Colonic mucosa (tissue), 4 donors: ENCODE measurements at regions not wholly inside any gene's neighbourhood (a gene's known extent, or its start where the extent isn't known, plus 50 kb on each side); places are given as distances from the start of the nearest gene placed in this dataset.

Source experiments
- DNase-seq: peaks from one replicate; pipeline ENCODE4 v3.0.0-alpha.2; 2020
- H3K27ac ChIP-seq: fragments of 200-600 bp; one replicate; pipeline ENCODE4 v1.8.0; 2021
- H3K27me3 ChIP-seq: fragments of 200-600 bp; one replicate; pipeline ENCODE4 v1.8.0; 2021
- H3K36me3 ChIP-seq: fragments of 200-600 bp; one replicate; pipeline ENCODE4 v1.8.0; 2021
- H3K4me1 ChIP-seq: fragments of 200-600 bp; one replicate; pipeline ENCODE4 v1.8.0; 2021; ENCODE audit warnings: mild to moderate bottlenecking
- H3K4me3 ChIP-seq: fragments of 200-600 bp; one replicate; pipeline ENCODE4 v1.8.0; 2021
- H3K9ac ChIP-seq, 2 donors: one replicate each; pipeline ENCODE4 v1.7.0; 2013; ENCODE audit warnings: control low read depth in 2 of 2, low read depth in 2 of 2, low read length in 2 of 2
- H3K9me3 ChIP-seq: fragments of 200-600 bp; one replicate; pipeline ENCODE4 v1.8.0; 2021
- CTCF ChIP-seq: fragments of 200-600 bp; IDR thresholded peaks from one replicate; pipeline ENCODE4 v1.8.0; 2022; ENCODE audit warnings: antibody characterized with exemption, mild to moderate bottlenecking
- intact Hi-C: fragments of 100-400 bp; cut with DNase I; formaldehyde crosslinking; loops from one replicate; pipeline ENCODE4 v1.14.1; 2022
- donor health status: healthy.
- donor health status: DM: no; HTN: no; CAD: no.
- donor health status: DM: no; HTN: no; CAD: no.

DNA sequence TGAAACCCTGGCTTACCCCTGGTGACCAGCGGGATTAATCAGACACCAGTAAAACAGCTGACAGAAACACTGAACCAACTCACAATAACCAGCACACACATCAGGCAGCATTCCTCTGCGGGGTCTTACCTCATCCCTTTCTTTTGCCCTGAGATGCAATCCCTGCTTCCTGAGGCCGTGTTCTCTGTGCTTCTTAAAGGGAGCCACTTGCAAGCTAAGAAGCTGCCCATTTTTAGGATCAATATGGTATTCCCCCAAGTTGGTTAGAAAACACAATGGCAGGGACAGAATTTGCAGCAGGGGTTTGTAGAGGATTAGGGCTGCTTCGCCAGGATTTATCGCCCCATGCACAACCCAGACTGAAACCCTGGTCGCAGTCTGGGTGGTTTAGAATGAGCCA lies 74.7 kb upstream of the OLIG2 start:
- intact Hi-C loops = no loop called here
- H3K27ac ChIP-seq = no peak overlapping the region
- H3K4me1 ChIP-seq = no peaks in the 10 kb centered on the region
- no peak overlapping the region for H3K9ac ChIP-seq
- H3K9me3 ChIP-seq = no peaks in the 10 kb centered on the region
- no peak for DNase-seq
- TF ChIP-seq CTCF = no peak
- H3K4me3 ChIP-seq = no peak overlapping the region
- H3K36me3 ChIP-seq = no peaks in the 10 kb centered on the region
- no peaks in the 10 kb centered on the region for H3K27me3 ChIP-seq

GRCh38 chr21:32954353-32954752 lies 71.4 kb upstream of the OLIG2 start:
- Histone ChIP-seq H3K27ac (no peak overlapping the region), H3K4me3 (no peak overlapping the region), H3K36me3 (no peaks in the 10 kb centered on the region), H3K4me1 (no peaks in the 10 kb centered on the region), H3K9ac (no peak overlapping the region), H3K27me3 (no peaks in the 10 kb centered on the region), H3K9me3 (no peaks in the 10 kb centered on the region)
- intact Hi-C loops = no loop called here
- DNase-seq = no peak
- TF ChIP-seq CTCF = no peak

GRCh38 chr21:32955311-32956060 lies 70.2 kb upstream of the OLIG2 start:
- Histone ChIP-seq H3K9ac (no peak overlapping the region), H3K27ac (no peak overlapping the region), H3K9me3 (no peaks in the 10 kb centered on the region), H3K4me1 (no peaks in the 10 kb centered on the region), H3K4me3 (no peak overlapping the region), H3K36me3 (no peaks in the 10 kb centered on the region), H3K27me3 (no peaks in the 10 kb centered on the region)
- intact Hi-C loops = no loop called here
- no peak for DNase-seq
- no peak for TF ChIP-seq CTCF

GRCh38 chr21:32956061-32956656 lies 69.6 kb upstream of the OLIG2 start:
- TF ChIP-seq CTCF = no peak
- H3K27me3 ChIP-seq = no peaks in the 10 kb centered on the region
- H3K9ac ChIP-seq = no peak overlapping the region
- no peak overlapping the region for H3K27ac ChIP-seq
- no peak overlapping the region for H3K4me3 ChIP-seq
- DNase-seq = no peak
- H3K4me1 ChIP-seq = no peaks in the 10 kb centered on the region
- no peaks in the 10 kb centered on the region for H3K36me3 ChIP-seq
- no peaks in the 10 kb centered on the region for H3K9me3 ChIP-seq
- intact Hi-C loops = no loop called here

DNA sequence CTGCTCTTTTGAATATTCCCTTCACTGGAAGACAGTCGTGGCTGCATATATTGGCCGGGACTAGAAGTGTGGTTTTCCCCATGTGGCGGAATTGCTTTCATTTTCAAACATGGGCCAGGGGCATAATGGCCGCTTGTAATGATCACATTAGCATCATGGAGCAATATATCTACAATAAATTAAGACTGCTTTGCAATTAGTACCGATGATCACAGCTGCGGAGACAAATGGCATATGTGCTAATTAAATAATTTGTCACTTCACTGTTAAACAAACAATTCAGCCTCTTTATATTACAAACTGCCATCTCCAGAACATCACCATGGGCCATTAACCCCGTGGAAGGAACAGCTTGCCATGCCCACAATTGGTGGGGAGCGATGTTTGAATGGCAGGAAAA lies 68.2 kb upstream of the OLIG2 start:
- Histone ChIP-seq H3K4me3 (no peak overlapping the region), H3K27ac (no peak overlapping the region), H3K9ac (no peak overlapping the region), H3K36me3 (no peaks in the 10 kb centered on the region), H3K27me3 (no peaks in the 10 kb centered on the region), H3K9me3 (no peaks in the 10 kb centered on the region), H3K4me1 (no peaks in the 10 kb centered on the region)
- no peak for DNase-seq
- intact Hi-C loops = no loop called here
- TF ChIP-seq CTCF = no peak
